CD4-positive, alpha-beta T cell treated with Interleukin-4 for 1 hour (primary cell): ENCODE measurements at regions not wholly inside any gene's neighbourhood (a gene's known extent, or its start where the extent isn't known, plus 50 kb on each side); places are given as distances from the start of the nearest gene placed in this dataset.
A peak's percentile ranks its signal among the peaks of the same experiment; 100 is the strongest.

ENCODE experiments used
- DNase-seq, 2 donors: peaks; one replicate each; pipeline ENCODE4 v3.0.0-alpha.2; 2020 to 2022

GRCh38 chr4:11801466-11802446 lies 373.1 kb upstream of the HS3ST1 start:
- no peak for DNase-seq

- DNase-seq = no peak
Measured at GRCh38 chr4:11799196-11799595, 370.5 kb upstream of the HS3ST1 start.

GRCh38 chr4:11791797-11792196 lies 363.1 kb upstream of the HS3ST1 start:
- DNase-seq = no peak

GRCh38 chr4:11790230-11790629 lies 361.5 kb upstream of the HS3ST1 start:
- no peak for DNase-seq

GRCh38 chr4:11783588-11783987 lies 354.9 kb upstream of the HS3ST1 start:
- no peak for DNase-seq

- DNase-seq = no peak
Measured at GRCh38 chr4:11782859-11783258, 354.2 kb upstream of the HS3ST1 start.

GRCh38 chr4:11777447-11777846 lies 348.8 kb upstream of the HS3ST1 start:
- no peak for DNase-seq

- DNase-seq = no peak
Measured at GRCh38 chr4:11774346-11774745, 345.7 kb upstream of the HS3ST1 start.

GRCh38 chr4:11773798-11774197 lies 345.1 kb upstream of the HS3ST1 start:
- no peak for DNase-seq

GRCh38 chr4:11769434-11769833 lies 340.7 kb upstream of the HS3ST1 start:
- no peak for DNase-seq

- no peak for DNase-seq
Measured at GRCh38 chr4:11768251-11768972, 339.7 kb upstream of the HS3ST1 start.

- peak in 1 of 2 donors; percentile 8 for DNase-seq
Measured at GRCh38 chr4:11765849-11766453, 337.3 kb upstream of the HS3ST1 start.

GRCh38 chr4:11748164-11748872 lies 319.6 kb upstream of the HS3ST1 start:
- no peak for DNase-seq

GRCh38 chr4:11746734-11747133 lies 318.0 kb upstream of the HS3ST1 start:
- DNase-seq = no peak

GRCh38 chr4:11743976-11744375 lies 315.3 kb upstream of the HS3ST1 start:
- no peak for DNase-seq

GRCh38 chr4:11743236-11743635 lies 314.5 kb upstream of the HS3ST1 start:
- no peak for DNase-seq

GRCh38 chr4:11741190-11741652 lies 312.5 kb upstream of the HS3ST1 start:
- no peak for DNase-seq

- DNase-seq = no peak
Measured at GRCh38 chr4:11739992-11740391, 311.3 kb upstream of the HS3ST1 start.

GRCh38 chr4:11736978-11737377 lies 308.3 kb upstream of the HS3ST1 start:
- DNase-seq = no peak

GRCh38 chr4:11735651-11736050 lies 307.0 kb upstream of the HS3ST1 start:
- DNase-seq = no peak

- DNase-seq = no peak
Measured at GRCh38 chr4:11732155-11732554, 303.5 kb upstream of the HS3ST1 start.

- DNase-seq = no peak
Measured at GRCh38 chr4:11730545-11730944, 301.9 kb upstream of the HS3ST1 start.

- no peak for DNase-seq
Measured at GRCh38 chr4:11729548-11729947, 300.9 kb upstream of the HS3ST1 start.
